Panc1 (cell line): ENCODE measurements at regions not wholly inside any gene's neighbourhood (a gene's known extent, or its start where the extent isn't known, plus 50 kb on each side); places are given as distances from the start of the nearest gene placed in this dataset.

Experiments
- ATAC-seq: fragments of 200-7000 bp; cut with Tn5 transposase; 2 replicates; pipeline ENCODE4 v1.9.1; 2020; ENCODE audit warnings: mild to moderate bottlenecking, moderate library complexity
- BruUV-seq: library from RNA; stranded (reverse); fragments of 400-500 nt; replicated peaks from 2 replicates; lab custom pipeline; 2021; lab: Mats Ljungman, UMichigan
- CTCF ChIA-PET: fragments of 300-600 bp; sonication (Branson Sonifier 250); formaldehyde crosslinking; loops from one replicate; lab custom pipeline; 2022; ENCODE audit warnings: antibody characterized with exemption; lab: Charles Lee
- POLR2A ChIA-PET: fragments of 300-600 bp; sonication (Branson Sonifier 250); formaldehyde crosslinking; loops from one replicate; lab custom pipeline; 2022; ENCODE audit warnings: antibody characterized with exemption; lab: Charles Lee
- DNase-seq: peaks from one replicate; pipeline ENCODE4 v3.0.0-alpha.2; 2010; ENCODE audit warnings: low read depth, low spot score
- H3K27ac ChIP-seq: 2 replicates; pipeline ENCODE4 v1.5.1; 2011; ENCODE audit warnings: mild to moderate bottlenecking, low read length, inconsistent platforms
- H3K27me3 ChIP-seq: fragments of 200-500 bp; sonication (Bioruptor generic); 2 replicates; pipeline ENCODE4 v1.6.0; 2014; ENCODE audit warnings: low read length, inconsistent platforms; ENCODE audit not compliant: control insufficient read depth, insufficient read depth
- H3K36me3 ChIP-seq: fragments of 200-500 bp; sonication (Bioruptor generic); 2 replicates; pipeline ENCODE4 v1.5.1; 2014; ENCODE audit warnings: inconsistent platforms, mild to moderate bottlenecking, low read length, moderate library complexity; ENCODE audit not compliant: control insufficient read depth, insufficient read depth
- H3K4me1 ChIP-seq: 2 replicates; pipeline ENCODE4 v1.5.1; 2011; ENCODE audit warnings: inconsistent platforms, mild to moderate bottlenecking, low read length, moderate library complexity; ENCODE audit not compliant: control insufficient read depth, insufficient read depth
- H3K4me3 ChIP-seq, 2 experiments: 2 replicates each; pipeline ENCODE4 v1.5.1; 2011 to 2012; ENCODE audit warnings: low read depth in 2 of 2, low read length in 2 of 2, mild to moderate bottlenecking in 2 of 2, inconsistent platforms in 1 of 2, moderate library complexity in 1 of 2
- H3K9me3 ChIP-seq: fragments of 200-500 bp; sonication (Bioruptor generic); 2 replicates; pipeline ENCODE4 v1.5.1; 2014; ENCODE audit warnings: low read depth, mild to moderate bottlenecking, inconsistent platforms, low read length, moderate library complexity; ENCODE audit not compliant: control insufficient read depth, insufficient read depth
- CTCF ChIP-seq: fragments of 450-650 bp; IDR thresholded peaks from 2 replicates; pipeline ENCODE4 v1.5.1; 2017; ENCODE audit warnings: mild to moderate bottlenecking
- POLR2AphosphoS5 ChIP-seq: IDR thresholded peaks from 2 replicates; pipeline ENCODE4 v1.6.1; 2012; ENCODE audit warnings: mild to moderate bottlenecking, low read depth, low read length, moderate library complexity
- REST ChIP-seq, 2 experiments: IDR thresholded peaks; 2 replicates each; pipeline ENCODE4 v1.6.1; 2011 to 2012; ENCODE audit warnings: low read depth in 2 of 2, control low read depth in 1 of 2, low read length in 1 of 2, mild to moderate bottlenecking in 1 of 2, moderate library complexity in 1 of 2; ENCODE audit not compliant: insufficient read depth in 1 of 2
- SIN3A ChIP-seq: IDR thresholded peaks from 2 replicates; pipeline ENCODE4 v1.6.1; 2012; ENCODE audit warnings: low read depth, mild to moderate bottlenecking, low read length, moderate library complexity, borderline replicate concordance; ENCODE audit not compliant: insufficient read depth
- TCF7L2 ChIP-seq: IDR thresholded peaks from 2 replicates; pipeline ENCODE4 v1.6.1; 2011; ENCODE audit warnings: mild to moderate bottlenecking, low read depth, low read length, inconsistent platforms
- in situ Hi-C: cut with HindIII; loops from 2 replicates; pipeline ENCODE4 v1.10.0; 2016; ENCODE audit warnings: low sequenced_read_pairs, low pct_unique_long_range_greater_than_20kb
- intact Hi-C: fragments of 100-400 bp; cut with micrococcal nuclease; formaldehyde crosslinking; loops from one replicate; pipeline ENCODE4 v1.10.0; 2022; ENCODE audit not compliant: unreplicated experiment

- POLR2A ChIA-PET: no interaction called here
- no TSS peak for BruUV-seq
- CTCF ChIA-PET: no interaction called here
- intact Hi-C loops (no loop called here), in situ Hi-C loops (no loop called here)
- ATAC-seq (no peak), DNase-seq (no peak)
- H3K9me3 ChIP-seq: no peaks in the 10 kb centered on the region
- H3K36me3 ChIP-seq: no peaks in the 10 kb centered on the region
- no peaks in the 10 kb centered on the region for H3K4me1 ChIP-seq
- TF ChIP-seq TCF7L2 (no peak), REST (IDR thresholded peaks at IDR 0.05; ENCODE audit: insufficient read depth in 1 of 2, low read depth in 2 of 2, low read length in 1 of 2) (no peak), SIN3A (no peak), CTCF (no peak), POLR2AphosphoS5 (no peak)
- H3K27me3 ChIP-seq: no peaks in the 10 kb centered on the region
- H3K27ac ChIP-seq: no peak overlapping the region
- H3K4me3 ChIP-seq: no peak overlapping the region
Measured at GRCh38 chr9:84153885-84154284, 173.3 kb downstream of the RMI1 start.

GRCh38 chr9:84154320-84154719, 173.7 kb downstream of the RMI1 start:
- POLR2A ChIA-PET: no interaction called here
- H3K4me1 ChIP-seq: no peaks in the 10 kb centered on the region
- H3K27me3 ChIP-seq: no peaks in the 10 kb centered on the region
- H3K4me3 ChIP-seq: no peak overlapping the region
- in situ Hi-C loops: no loop called here
- no peak for TF ChIP-seq TCF7L2
- DNase-seq (no peak), ATAC-seq (no peak)
- no peaks in the 10 kb centered on the region for H3K36me3 ChIP-seq
- CTCF ChIA-PET: no interaction called here
- intact Hi-C loops: no loop called here
- no peak overlapping the region for H3K27ac ChIP-seq
- no TSS peak for BruUV-seq
- H3K9me3 ChIP-seq: no peaks in the 10 kb centered on the region

- H3K4me1 ChIP-seq: no peaks in the 10 kb centered on the region
- ChIA-PET CTCF (no interaction called here), POLR2A (no interaction called here)
- no peak overlapping the region for H3K27ac ChIP-seq
- H3K36me3 ChIP-seq: no peaks in the 10 kb centered on the region
- TF ChIP-seq CTCF: no peak
- no peak for TF ChIP-seq SIN3A
- no peak for TF ChIP-seq TCF7L2
- no peak for TF ChIP-seq POLR2AphosphoS5
- no peak for TF ChIP-seq REST (IDR thresholded peaks at IDR 0.05; ENCODE audit: insufficient read depth in 1 of 2, low read depth in 2 of 2, low read length in 1 of 2)
- DNase-seq (no peak), ATAC-seq (no peak)
- no peaks in the 10 kb centered on the region for H3K9me3 ChIP-seq
- no peak overlapping the region for H3K4me3 ChIP-seq
- H3K27me3 ChIP-seq: peaks cover 2% of the 10 kb centered on the region; the same call in 1 of the 2 replicates
- in situ Hi-C loops: no loop called here
- BruUV-seq: no TSS peak
- intact Hi-C loops: no loop called here
Measured at GRCh38 chr9:84163052-84163650, 177.4 kb downstream of the SLC28A3 start.
